ENCODE measurements at regions not wholly inside any gene's neighbourhood (a gene's known extent, or its start where the extent isn't known, plus 50 kb on each side); places are given as distances from the start of the nearest gene placed in this dataset.
"Not testable (repeated sequence)": the region's sequence is repeated elsewhere in the genome, so short reads cannot be mapped to it uniquely, and the experiment has no call there.

GRCh38 chr2:192971981-192972380 lies 777.2 kb upstream of the TMEFF2 start:
- Histone ChIP-seq H3K36me3 (ENCODE audit: control insufficient read depth, low read depth, low read length) (no peaks in the 10 kb centered on the region), H3K9me3 (ENCODE audit: control insufficient read depth, low read depth, low read length) (no peaks in the 10 kb centered on the region), H3K27ac (ENCODE audit: low read length) (no peak overlapping the region), H3K4me1 (ENCODE audit: control insufficient read depth, low read depth, low read length) (no peaks in the 10 kb centered on the region), H3K9ac (ENCODE audit: low read length) (no peak overlapping the region), H3K4me3 (ENCODE audit: low read length) (no peak overlapping the region), H3K27me3 (ENCODE audit: control insufficient read depth, insufficient read depth, low read length) (no peaks in the 10 kb centered on the region)

- H3K9me3 ChIP-seq (ENCODE audit: control insufficient read depth, low read depth, low read length) = no peaks in the 10 kb centered on the region
- no peak overlapping the region for H3K27ac ChIP-seq (ENCODE audit: low read length)
Observed at GRCh38 chr2:192969055-192969454, 774.3 kb upstream of the TMEFF2 start.

GRCh38 chr2:192960945-192961344 lies 766.2 kb upstream of the TMEFF2 start:
- Histone ChIP-seq H3K9ac (ENCODE audit: low read length) (no peak overlapping the region), H3K4me3 (ENCODE audit: low read length) (no peak overlapping the region), H3K4me1 (ENCODE audit: control insufficient read depth, low read depth, low read length) (no peaks in the 10 kb centered on the region), H3K27me3 (ENCODE audit: control insufficient read depth, insufficient read depth, low read length) (no peaks in the 10 kb centered on the region), H3K27ac (ENCODE audit: low read length) (no peak overlapping the region), H3K36me3 (ENCODE audit: control insufficient read depth, low read depth, low read length) (no peaks in the 10 kb centered on the region), H3K9me3 (ENCODE audit: control insufficient read depth, low read depth, low read length) (no peaks in the 10 kb centered on the region)

More at GRCh38 chr2:192969055-192969454, 774.3 kb upstream of the TMEFF2 start:
- Histone ChIP-seq H3K36me3 (ENCODE audit: control insufficient read depth, low read depth, low read length) (no peaks in the 10 kb centered on the region), H3K9ac (ENCODE audit: low read length) (no peak overlapping the region), H3K4me3 (ENCODE audit: low read length) (no peak overlapping the region), H3K27me3 (ENCODE audit: control insufficient read depth, insufficient read depth, low read length) (no peaks in the 10 kb centered on the region), H3K4me1 (ENCODE audit: control insufficient read depth, low read depth, low read length) (no peaks in the 10 kb centered on the region)

GRCh38 chr2:192958615-192959014 lies 763.9 kb upstream of the TMEFF2 start:
- not testable (repeated sequence) for H3K9ac ChIP-seq (ENCODE audit: low read length); H3K27ac ChIP-seq (ENCODE audit: low read length); H3K4me3 ChIP-seq (ENCODE audit: low read length); H3K36me3 ChIP-seq (ENCODE audit: control insufficient read depth, low read depth, low read length); H3K27me3 ChIP-seq (ENCODE audit: control insufficient read depth, insufficient read depth, low read length); H3K4me1 ChIP-seq (ENCODE audit: control insufficient read depth, low read depth, low read length); H3K9me3 ChIP-seq (ENCODE audit: control insufficient read depth, low read depth, low read length)

- H3K4me3 ChIP-seq (ENCODE audit: low read length) = no peak overlapping the region
- no peaks in the 10 kb centered on the region for H3K9me3 ChIP-seq (ENCODE audit: control insufficient read depth, low read depth, low read length)
- no peak overlapping the region for H3K27ac ChIP-seq (ENCODE audit: low read length)
Observed at GRCh38 chr2:192957425-192957824, 762.7 kb upstream of the TMEFF2 start.

GRCh38 chr2:192953116-192953515 lies 758.4 kb upstream of the TMEFF2 start:
- Histone ChIP-seq H3K9me3 (ENCODE audit: control insufficient read depth, low read depth, low read length) (no peaks in the 10 kb centered on the region), H3K27ac (ENCODE audit: low read length) (no peak overlapping the region), H3K27me3 (ENCODE audit: control insufficient read depth, insufficient read depth, low read length) (no peaks in the 10 kb centered on the region), H3K4me1 (ENCODE audit: control insufficient read depth, low read depth, low read length) (no peaks in the 10 kb centered on the region), H3K9ac (ENCODE audit: low read length) (no peak overlapping the region), H3K4me3 (ENCODE audit: low read length) (no peak overlapping the region), H3K36me3 (ENCODE audit: control insufficient read depth, low read depth, low read length) (no peaks in the 10 kb centered on the region)

More at GRCh38 chr2:192957425-192957824, 762.7 kb upstream of the TMEFF2 start:
- H3K36me3 ChIP-seq (ENCODE audit: control insufficient read depth, low read depth, low read length) = no peaks in the 10 kb centered on the region
- H3K4me1 ChIP-seq (ENCODE audit: control insufficient read depth, low read depth, low read length) = no peaks in the 10 kb centered on the region
- H3K9ac ChIP-seq (ENCODE audit: low read length) = no peak overlapping the region
- H3K27me3 ChIP-seq (ENCODE audit: control insufficient read depth, insufficient read depth, low read length) = no peaks in the 10 kb centered on the region

GRCh38 chr2:192952245-192952644 lies 757.5 kb upstream of the TMEFF2 start:
- Histone ChIP-seq H3K4me1 (ENCODE audit: control insufficient read depth, low read depth, low read length) (no peaks in the 10 kb centered on the region), H3K9me3 (ENCODE audit: control insufficient read depth, low read depth, low read length) (no peaks in the 10 kb centered on the region), H3K36me3 (ENCODE audit: control insufficient read depth, low read depth, low read length) (no peaks in the 10 kb centered on the region), H3K27me3 (ENCODE audit: control insufficient read depth, insufficient read depth, low read length) (no peaks in the 10 kb centered on the region), H3K4me3 (ENCODE audit: low read length) (no peak overlapping the region), H3K9ac (ENCODE audit: low read length) (no peak overlapping the region), H3K27ac (ENCODE audit: low read length) (no peak overlapping the region)

- Histone ChIP-seq H3K9ac (ENCODE audit: low read length) (no peak overlapping the region), H3K4me3 (ENCODE audit: low read length) (no peak overlapping the region), H3K27ac (ENCODE audit: low read length) (no peak overlapping the region), H3K27me3 (ENCODE audit: control insufficient read depth, insufficient read depth, low read length) (no peaks in the 10 kb centered on the region), H3K4me1 (ENCODE audit: control insufficient read depth, low read depth, low read length) (no peaks in the 10 kb centered on the region), H3K9me3 (ENCODE audit: control insufficient read depth, low read depth, low read length) (no peaks in the 10 kb centered on the region), H3K36me3 (ENCODE audit: control insufficient read depth, low read depth, low read length) (no peaks in the 10 kb centered on the region)
Observed at GRCh38 chr2:192948316-192948715, 753.6 kb upstream of the TMEFF2 start.

GRCh38 chr2:192947352-192947751 lies 752.6 kb upstream of the TMEFF2 start:
- no peaks in the 10 kb centered on the region for H3K9me3 ChIP-seq (ENCODE audit: control insufficient read depth, low read depth, low read length)
- H3K27ac ChIP-seq (ENCODE audit: low read length) = no peak overlapping the region
- no peak overlapping the region for H3K4me3 ChIP-seq (ENCODE audit: low read length)
- H3K27me3 ChIP-seq (ENCODE audit: control insufficient read depth, insufficient read depth, low read length) = no peaks in the 10 kb centered on the region
- no peak overlapping the region for H3K9ac ChIP-seq (ENCODE audit: low read length)
- H3K4me1 ChIP-seq (ENCODE audit: control insufficient read depth, low read depth, low read length) = no peaks in the 10 kb centered on the region
- H3K36me3 ChIP-seq (ENCODE audit: control insufficient read depth, low read depth, low read length) = no peaks in the 10 kb centered on the region

GRCh38 chr2:192940767-192941166 lies 746.0 kb upstream of the TMEFF2 start:
- Histone ChIP-seq H3K36me3 (ENCODE audit: control insufficient read depth, low read depth, low read length) (no peaks in the 10 kb centered on the region), H3K27ac (ENCODE audit: low read length) (no peak overlapping the region), H3K9me3 (ENCODE audit: control insufficient read depth, low read depth, low read length) (no peaks in the 10 kb centered on the region), H3K4me3 (ENCODE audit: low read length) (no peak overlapping the region), H3K9ac (ENCODE audit: low read length) (no peak overlapping the region), H3K27me3 (ENCODE audit: control insufficient read depth, insufficient read depth, low read length) (no peaks in the 10 kb centered on the region), H3K4me1 (ENCODE audit: control insufficient read depth, low read depth, low read length) (no peaks in the 10 kb centered on the region)

- H3K9me3 ChIP-seq (ENCODE audit: control insufficient read depth, low read depth, low read length) = no peaks in the 10 kb centered on the region
- H3K27me3 ChIP-seq (ENCODE audit: control insufficient read depth, insufficient read depth, low read length) = no peaks in the 10 kb centered on the region
- H3K36me3 ChIP-seq (ENCODE audit: control insufficient read depth, low read depth, low read length) = no peaks in the 10 kb centered on the region
- H3K27ac ChIP-seq (ENCODE audit: low read length) = no peak overlapping the region
- no peak overlapping the region for H3K9ac ChIP-seq (ENCODE audit: low read length)
- H3K4me3 ChIP-seq (ENCODE audit: low read length) = no peak overlapping the region
- no peaks in the 10 kb centered on the region for H3K4me1 ChIP-seq (ENCODE audit: control insufficient read depth, low read depth, low read length)
Observed at GRCh38 chr2:192932376-192932775, 737.6 kb upstream of the TMEFF2 start.

GRCh38 chr2:192921631-192922030 lies 726.9 kb upstream of the TMEFF2 start:
- H3K9ac ChIP-seq (ENCODE audit: low read length); H3K9me3 ChIP-seq (ENCODE audit: control insufficient read depth, low read depth, low read length); H3K4me1 ChIP-seq (ENCODE audit: control insufficient read depth, low read depth, low read length); H3K27ac ChIP-seq (ENCODE audit: low read length); H3K27me3 ChIP-seq (ENCODE audit: control insufficient read depth, insufficient read depth, low read length); H3K36me3 ChIP-seq (ENCODE audit: control insufficient read depth, low read depth, low read length); H3K4me3 ChIP-seq (ENCODE audit: low read length): not testable (repeated sequence)
